ENCODE measurements at regions not wholly inside any gene's neighbourhood (a gene's known extent, or its start where the extent isn't known, plus 50 kb on each side); places are given as distances from the start of the nearest gene placed in this dataset.
"Not testable (repeated sequence)": the region's sequence is repeated elsewhere in the genome, so short reads cannot be mapped to it uniquely, and the experiment has no call there.

DNA sequence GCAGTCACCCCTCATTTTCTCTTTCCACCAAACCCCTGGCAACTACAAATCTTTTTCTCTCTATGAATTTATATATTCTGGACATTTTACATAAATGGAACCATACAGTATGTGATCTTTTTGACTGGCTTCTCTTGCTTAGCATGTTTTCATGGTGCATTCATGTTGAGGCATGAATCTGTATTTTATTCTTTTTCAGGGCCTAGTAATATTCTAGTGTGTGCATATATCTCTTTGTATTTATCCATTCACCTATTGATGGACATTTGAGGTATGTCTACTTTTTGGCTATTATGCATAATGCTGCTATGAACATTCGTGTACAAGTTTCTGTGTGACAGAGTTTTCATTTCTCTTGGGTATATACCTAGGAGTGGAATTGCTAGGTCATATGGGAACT is 78.2 kb downstream of the HACD1 start:
- DNase-seq = no peak

DNA sequence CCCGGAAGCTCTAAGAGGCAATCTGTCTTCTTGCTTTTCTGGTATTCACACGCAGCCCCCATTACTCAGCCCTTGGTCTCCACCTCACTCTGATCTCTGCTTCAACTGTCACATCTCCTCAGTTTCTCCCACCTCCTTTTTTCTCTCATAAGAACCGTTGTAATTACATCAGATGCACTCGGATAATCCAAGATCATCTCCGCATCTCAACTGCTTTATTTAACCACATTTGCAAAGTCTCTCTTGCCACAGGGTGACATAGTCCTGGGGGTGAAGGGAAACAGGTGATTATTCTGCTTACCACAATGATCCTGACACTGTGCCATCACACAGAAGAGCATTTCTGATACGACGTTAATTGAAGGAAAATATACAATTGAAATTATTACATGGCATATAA is 79.9 kb downstream of the HACD1 start:
- no peak for DNase-seq

DNA sequence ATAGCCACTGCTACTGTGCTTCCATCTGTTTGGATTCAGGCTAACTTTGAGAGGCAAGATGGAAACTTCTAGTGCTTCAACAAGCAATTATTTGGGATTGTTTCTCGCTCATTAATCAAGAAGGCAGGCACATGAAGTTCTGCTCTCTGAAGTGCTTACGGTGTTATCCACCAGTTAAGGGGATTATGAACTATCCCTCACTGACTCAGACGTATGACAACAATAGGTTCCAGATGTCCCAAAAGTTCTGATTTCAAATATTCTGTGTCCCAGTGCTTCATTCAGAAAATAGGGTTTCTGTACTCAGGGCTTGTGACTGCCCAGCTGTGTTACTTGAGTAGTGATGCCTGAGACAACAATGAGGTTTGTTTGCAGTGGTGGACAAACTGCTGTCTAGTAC is 81.0 kb downstream of the HACD1 start:
- DNase-seq = peak; percentile 30

DNA sequence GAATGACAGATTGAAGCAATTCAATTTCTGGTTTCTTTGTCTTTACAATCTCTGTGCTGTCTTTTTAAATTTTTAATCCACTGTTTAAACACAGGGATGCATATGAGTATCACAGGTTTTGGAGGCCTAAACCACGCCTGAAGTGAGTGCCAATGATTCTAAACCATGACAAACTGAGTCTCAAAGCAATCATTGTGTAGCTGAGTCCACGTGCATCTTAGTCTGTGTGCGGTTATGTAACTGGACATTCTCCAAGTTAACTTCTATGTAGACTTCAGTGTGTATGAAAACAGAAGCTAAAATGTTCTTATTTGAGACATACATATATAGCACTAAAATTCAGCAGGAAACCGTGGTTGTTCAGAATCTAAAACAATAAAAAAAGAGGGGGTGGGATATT is 79.3 kb upstream of the ST8SIA6 start:
- DNase-seq = no peak

DNA sequence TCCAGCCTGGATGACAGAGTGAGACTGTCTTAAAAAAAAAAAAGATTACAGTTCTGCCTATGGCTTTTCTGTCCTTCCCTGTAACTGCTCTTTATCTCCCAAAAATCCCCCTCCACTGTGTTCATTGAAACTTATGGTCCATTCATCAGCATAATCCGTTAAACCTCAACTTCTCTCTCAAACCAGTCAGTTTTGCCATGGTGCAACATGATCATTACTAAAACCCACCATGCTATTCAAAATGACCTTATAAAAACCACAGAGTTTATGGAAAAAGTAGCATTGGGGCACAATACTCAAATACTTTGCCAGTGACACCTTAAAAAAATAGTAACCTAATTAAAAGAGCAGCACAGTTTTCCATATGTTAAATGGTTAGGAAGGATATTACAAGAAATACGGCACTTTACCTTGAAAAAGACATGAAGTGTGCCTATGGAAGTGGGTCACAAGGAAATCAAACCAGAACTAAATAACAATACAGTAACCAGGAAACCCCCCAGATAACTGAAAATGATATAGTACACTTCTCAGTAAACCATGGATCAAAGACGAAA is 74.0 kb upstream of the ST8SIA6 start:
- DNase-seq = no peak

DNA sequence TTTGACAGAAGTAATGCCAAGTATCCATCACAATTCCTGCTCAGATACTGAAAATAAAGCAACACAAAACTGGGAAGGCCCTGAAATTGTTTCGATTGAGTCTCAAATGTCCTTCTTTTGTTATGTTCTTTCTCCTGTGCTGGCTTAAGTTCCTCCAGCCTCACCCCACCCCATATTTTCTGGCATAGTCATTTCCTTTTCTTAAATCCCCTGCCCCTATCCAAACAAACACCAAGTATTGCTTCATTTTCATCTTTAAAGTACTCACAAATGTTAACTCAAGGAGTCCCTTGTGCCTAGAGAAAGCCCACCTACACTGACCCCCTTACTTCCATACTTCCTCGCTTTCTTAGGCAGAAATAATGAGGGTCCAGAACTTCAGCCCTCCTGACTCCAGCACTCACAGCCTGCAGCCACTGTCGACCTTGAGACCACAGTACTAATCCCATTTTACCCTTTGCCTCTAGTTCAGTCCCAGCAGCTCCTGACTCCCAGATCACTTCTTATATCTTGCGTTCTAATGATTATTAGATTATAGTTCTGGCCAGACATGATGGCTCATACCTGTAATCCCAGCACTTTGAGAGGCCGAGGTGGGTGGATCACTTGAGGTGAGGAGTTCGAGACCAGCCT is 73.2 kb upstream of the ST8SIA6 start:
- DNase-seq = peak; percentile 84

DNA sequence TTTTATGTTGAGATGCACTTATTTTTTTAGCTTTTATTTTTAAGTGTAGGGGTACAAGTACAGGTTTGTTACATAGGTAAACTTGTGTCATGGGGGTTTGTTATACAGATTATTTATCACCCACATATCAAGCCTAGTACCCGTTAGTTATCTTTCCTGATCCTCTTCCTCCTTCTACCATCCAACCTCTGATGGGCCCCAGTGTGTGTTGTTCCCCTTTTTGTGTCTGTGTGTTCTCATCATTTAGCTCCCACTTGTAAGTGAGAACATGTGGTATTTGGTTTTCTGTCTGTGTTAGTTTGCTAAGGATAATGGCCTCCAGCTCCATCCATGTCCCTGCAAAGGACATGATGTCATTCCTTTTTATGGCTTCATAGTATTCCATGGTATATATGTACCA is 72.2 kb upstream of the ST8SIA6 start:
- not testable (repeated sequence) for DNase-seq

DNA sequence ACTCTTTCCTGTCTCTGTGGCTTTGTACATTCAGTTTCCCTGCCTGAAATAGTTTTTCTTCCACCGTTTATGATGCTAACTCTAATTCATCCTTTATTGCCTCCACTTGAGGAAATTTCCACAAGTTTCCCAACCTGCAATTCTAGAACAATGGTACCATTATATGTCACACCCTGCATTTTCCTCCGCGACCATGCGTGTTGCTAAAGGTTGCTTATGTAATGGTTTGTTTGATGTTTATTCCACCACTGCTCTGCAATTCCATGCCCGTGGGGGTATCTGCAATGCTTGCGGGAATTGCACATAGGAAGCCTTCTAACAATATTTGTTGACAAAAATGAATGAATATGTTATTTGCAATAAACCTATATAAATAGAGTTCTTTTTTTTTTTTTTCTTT is 69.5 kb upstream of the ST8SIA6 start:
- no peak for DNase-seq

DNA sequence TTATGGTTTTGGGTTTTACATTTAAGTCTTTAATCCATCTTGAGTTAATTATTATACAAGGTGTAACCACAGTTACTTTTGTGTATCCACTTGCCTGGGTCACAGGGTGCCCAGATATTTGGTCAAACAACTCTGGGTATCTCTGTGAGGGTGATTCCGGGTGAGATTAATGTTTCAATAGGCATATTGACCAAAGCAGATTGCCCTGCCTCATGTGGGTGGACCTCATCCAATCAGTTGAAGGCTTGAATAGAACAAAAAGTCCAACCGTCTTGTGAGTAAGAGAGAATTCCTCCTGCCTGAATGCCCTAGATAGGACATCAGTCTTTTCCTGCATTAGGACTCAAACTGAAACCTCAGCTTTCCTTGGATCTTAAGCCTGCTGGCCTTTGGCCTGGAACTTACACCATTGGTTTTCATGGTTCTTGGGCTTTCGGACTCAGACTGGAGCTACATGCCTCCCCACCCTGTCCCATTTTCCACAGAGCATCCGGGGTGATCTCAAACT is 68.9 kb upstream of the ST8SIA6 start:
- DNase-seq = no peak

DNA sequence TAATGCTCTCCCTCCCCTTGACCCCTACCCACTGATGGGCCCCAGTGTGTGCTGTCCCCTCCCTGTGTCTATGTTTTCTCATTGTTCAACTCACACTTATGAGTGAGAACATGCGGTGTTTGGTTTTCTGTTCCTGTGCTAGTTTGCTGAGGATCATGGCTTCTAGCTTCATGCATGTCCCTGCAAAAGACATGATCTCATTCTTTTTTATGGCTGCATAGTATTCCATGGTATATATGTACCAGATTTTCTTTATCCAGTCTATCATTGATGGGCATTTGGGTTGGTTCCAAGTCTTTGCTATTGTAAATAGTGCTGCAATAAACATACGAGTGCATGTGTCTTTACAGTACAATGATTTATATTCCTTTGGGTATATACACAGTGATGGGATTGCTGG is 67.9 kb upstream of the ST8SIA6 start:
- DNase-seq = not testable (repeated sequence)

DNA sequence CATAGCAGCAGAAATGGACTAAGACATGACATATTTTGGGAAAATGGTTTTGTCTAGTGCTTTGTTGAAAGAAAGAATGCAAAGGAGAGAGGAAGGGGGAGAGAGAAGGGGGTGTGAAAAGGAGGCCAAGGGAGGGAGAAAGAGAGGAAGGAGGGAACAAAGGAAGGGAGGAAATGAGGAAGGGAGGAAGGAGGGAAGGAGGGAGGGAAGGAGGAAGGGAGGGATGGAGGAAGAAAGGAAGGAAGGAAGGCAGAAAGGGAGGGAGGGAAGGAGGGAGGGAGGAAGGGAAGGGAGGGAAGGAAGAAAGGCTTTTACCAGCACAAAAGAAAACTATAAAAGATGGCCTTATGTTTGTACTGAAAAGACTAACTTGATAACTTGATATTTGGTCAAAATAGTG is 65.1 kb upstream of the ST8SIA6 start:
- DNase-seq = no peak

DNA sequence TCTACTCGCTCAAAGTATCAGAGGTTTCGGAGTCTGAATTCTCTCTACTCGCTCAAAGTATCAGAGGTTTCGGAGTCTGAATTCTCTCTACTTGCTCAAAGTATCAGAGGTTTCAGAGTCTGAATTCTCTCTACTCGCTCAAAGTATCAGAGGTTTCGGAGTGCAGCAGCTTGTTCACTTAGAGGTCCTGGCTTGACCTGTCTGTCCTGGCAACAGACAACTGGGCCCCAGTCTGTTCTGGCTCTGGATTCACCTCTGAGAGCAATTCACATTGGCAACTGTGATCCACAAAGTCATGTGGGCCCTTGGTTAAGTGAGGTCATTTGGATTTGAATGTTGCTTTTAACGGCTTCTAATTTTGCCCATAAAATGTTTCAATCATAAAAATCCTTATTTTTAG is 63.9 kb upstream of the ST8SIA6 start:
- DNase-seq = no peak

DNA sequence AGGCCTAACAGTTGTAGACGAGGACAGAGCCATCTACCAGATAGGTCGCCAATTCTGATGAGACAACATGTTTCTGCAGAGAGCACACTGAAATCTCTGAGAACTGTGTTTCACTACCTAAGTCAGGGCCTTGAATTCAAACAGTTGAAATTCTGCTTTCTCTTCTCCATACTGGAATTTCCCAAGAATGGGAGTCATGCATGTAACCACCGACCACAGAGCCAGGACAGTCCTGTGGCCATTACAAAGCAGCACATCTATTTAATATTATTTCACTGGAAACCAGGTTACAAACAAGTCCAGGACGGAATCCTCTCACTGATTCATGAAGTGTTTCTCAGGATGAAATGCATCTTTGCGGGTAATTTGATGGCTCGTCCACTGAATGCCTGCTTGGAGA is 62.0 kb upstream of the ST8SIA6 start:
- peak; percentile 45 for DNase-seq

DNA sequence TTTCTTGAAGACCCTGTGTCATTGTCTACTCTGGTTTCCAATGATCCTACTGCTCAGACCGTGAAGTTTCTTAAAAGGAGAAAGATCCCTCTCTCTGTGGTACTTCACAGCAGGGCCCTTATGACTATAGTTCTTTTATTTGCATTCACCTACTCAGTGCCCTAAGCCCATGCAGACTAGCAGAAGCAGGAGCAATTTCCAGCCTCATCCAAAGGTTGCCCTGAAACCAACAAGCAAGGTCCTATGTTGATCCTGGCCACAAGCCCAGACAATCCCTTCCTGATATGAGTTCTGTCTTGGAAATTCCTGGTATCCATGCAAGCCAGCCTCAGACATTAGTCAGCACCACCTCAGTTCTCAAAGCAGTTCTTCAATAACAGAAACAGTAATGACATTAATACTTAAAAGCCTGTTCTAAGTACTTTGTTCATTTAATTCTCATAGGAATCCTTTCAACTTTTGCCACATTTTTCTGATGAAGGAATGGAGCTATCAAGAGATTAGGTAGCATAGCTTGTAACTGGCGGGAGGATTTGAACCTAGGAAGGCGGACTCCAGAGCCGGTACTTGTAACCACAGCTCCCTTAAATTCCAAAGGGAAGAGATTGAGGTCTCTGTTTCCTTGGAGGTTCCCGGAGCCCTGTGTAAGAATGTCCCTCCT is 58.1 kb upstream of the ST8SIA6 start:
- DNase-seq = peak; percentile 99

DNA sequence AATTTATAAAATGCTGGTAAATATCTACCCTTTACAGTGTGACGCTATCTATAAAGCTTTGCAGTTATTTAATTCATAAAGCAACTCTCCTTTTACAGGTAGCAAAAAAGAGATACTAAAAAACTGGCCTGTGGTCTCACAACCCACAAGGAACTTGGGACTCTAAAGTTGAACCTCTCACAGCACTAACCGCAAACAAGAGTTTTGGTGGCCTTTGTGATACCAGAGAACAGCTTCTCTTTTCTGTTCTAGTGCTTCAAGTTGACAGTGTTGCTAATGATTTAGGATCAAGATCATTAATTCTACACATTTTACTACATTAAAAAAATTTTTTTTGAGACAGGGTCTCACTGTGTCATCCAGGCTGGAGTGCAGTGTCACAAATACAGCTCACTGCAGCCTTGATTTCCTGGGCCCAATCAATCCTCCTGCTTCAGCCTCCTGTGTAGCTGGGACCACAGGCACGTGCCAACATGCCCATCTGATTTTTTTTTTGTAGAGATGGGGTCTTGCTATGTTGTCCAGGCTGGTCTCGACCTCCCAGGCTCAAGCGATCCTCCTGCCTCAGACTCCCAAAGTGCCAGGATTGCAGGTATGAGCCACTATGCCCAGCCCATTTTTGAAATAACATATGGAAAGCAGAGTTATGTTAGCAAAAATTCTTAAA is 56.0 kb upstream of the ST8SIA6 start:
- DNase-seq = no peak

DNA sequence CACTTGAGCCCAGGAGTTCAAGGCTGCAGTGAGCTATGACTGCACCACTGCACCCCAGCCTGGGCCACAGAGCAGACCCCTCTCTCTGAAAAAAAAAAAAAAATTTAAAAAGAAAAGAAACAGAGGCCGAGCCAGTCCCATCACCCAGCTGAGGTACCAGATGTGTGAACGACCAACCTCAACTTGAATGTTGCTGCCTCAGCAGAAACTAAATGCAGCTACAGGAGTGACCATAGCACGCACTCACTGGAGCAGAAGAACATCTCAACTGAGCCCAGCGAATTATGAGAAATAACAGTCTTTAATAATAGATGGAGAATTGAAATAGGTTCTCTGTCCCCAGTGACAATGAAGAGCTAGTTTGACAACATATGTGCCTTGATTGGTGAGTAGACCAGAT is 53.1 kb upstream of the ST8SIA6 start:
- no peak for DNase-seq

DNA sequence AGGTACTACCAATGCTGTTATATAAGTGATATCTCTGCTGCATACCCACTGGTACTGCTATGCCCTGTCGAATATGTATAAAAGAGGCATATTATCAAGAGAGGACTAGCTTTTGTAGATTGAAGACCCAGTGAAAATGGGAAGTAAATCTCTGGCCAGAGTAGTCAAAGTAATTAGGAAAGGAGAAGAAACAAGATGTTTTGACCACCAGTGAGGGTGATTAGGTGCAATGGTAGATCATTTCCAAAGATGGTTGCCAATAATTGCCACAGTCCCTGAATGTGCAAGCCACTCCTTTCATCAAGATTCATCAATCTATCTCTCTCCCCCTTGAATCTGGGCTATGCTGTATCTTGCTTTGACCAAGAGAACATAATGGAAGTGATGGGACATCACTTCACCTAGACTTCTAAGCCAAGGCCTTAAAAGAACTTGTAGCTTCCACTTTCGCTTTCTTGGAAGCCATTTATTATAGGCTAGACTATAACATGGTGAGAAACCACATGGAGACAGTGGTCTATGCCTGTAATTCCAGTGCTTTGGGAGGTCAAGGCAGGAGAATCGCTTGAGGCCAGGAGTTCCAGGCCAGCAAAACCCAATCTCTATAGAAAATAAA is 52.6 kb upstream of the ST8SIA6 start:
- DNase-seq = no peak

DNA sequence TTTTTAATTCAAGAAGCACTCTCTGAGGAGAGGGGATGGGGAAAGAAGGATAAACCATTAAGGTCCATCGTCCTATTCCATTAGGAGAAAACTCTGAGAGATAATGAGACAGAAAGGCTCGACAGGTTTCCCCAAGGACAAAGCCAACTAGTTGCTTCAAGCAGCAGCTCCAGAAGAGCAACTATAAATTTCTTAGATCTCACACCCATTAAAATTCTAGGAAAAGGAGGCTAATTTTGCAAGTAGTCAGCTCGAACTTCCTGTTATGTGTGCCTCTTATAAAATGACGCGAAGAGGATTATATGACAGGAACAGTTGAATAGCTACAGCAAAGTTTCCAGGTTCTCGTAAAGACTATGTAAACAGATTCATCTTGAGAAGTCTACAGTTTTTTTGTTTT is 52.0 kb upstream of the ST8SIA6 start:
- DNase-seq = no peak

DNA sequence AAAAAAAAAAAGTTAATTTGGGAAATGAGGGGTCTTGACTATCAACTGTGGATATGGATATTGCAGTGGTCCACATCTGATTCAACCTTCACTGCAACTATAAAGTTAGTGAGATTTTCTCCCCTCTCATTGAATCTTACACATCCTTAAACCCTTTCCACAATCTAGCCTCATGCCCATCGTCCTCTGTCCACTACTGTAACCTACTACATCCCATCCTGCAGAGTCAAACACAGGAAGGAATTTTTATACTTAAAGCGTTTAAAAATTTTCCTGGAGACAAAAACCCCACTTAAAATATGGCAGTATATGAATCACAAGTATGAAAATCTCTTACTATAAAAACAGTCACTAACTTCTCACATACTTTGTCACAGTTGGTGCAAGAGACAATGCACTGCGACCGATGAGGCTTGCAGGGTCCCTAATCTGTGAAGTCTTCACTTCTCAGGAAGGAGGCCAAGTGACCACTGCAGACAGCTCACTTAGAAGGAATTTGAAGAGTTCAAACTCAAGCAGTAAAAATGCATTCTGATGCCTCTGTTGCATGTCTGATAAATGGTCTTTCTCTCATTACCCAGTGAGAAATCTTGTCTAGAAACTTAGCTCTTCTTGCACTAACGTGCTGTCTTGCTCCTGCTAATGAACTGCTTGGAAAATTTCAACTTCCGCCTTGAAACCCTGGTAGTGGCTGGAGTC is 50.3 kb upstream of the ST8SIA6 start:
- peak; percentile 88 for DNase-seq
